ENCODE measurements at regions not wholly inside any gene's neighbourhood (a gene's known extent, or its start where the extent isn't known, plus 50 kb on each side); places are given as distances from the start of the nearest gene placed in this dataset.

DNA sequence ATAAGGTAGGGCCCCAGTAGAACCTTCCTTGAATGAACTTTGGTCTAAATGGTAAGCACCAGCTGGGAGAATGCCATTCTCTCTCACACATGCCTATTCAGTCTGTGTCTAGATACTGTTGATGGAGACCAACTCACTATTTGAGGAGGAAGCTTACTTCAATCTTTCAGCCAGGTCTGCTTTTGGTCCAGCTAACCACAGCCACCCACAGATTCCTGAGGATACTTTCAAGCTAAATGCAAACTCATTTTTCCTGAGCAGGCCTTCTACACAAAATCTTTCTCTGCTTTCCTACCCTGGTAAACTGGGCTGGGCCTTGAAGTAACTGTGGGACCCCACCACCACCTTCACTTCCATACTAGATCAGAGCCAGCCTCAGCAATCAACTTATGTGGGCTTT lies 76.9 kb upstream of the KLF3 start:
- DNase-seq, result no peak

DNA sequence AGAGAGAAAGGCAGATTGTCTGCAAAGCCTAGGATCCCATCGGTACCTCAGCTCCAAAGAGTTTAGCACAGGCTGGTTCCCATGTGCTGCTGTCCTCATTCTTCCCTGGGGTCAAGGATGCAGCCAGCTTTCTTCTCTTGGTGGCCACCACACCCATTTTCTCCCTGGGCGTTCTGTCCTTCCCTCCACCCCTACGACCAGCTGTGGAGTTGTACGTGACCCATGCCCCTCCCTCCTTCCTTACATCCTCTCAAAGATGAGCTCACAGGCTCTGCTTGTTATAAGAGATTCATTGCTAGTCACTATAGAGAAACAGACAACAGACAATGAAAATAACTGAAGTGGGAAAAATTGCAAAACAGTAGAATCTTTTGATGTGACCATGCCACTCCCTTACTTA lies 74.0 kb upstream of the KLF3 start:
- DNase-seq, result no peak

DNA sequence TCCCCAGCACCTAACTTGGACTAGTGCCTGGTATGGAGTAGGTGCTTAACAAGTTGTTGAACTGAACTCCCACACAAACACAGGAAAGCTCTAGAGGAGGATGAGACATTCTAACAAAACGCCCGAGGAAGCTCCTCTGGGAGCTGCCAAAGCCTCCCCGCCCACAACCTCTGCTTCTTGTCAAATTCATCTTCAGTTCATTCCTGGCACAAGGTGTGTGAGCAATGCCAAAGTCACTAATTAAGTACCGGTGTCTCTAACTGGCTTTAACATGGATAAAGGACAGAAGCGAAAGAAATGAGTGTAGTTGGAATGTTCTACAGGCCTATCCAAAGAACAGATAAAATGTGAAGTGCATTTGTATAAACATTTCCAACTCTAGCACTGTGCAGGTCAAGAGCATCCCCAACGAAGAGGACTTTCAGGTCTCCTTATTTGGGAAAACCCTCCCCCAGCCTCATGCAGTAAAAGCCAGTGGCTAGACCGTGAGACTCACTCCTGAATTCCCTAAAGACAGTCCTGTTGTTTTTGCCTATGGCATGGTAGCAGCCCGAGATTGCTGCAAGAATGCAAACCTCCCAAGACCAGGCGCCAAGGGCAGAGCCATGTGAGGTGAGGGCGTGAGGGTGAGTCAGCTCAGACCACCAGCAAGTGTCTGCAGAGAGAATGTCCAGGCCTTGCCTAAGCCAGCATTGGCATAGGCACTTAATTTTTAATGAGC lies 72.2 kb upstream of the KLF3 start:
- peak in 24 of 56 donors; percentile 5 to 81 (median 36) for DNase-seq

DNA sequence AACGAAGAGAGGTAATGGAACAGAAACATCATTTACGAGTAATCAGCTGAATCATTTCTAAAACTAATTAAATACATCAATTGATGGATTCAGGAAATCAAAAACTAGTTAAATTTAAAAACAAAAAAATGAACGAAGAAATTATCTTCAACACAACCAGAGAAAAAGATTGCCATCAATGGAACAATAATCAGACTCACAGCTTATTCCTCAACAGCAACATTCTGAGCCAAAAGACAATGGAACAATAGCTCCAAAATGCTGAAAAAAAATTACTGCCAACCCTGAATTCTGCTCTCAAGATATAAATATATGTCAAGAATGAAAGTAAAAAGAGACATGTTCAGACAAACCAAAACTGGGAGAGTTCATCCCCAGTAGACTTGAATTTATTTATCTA lies 65.5 kb upstream of the KLF3 start:
- DNase-seq, result no peak

DNA sequence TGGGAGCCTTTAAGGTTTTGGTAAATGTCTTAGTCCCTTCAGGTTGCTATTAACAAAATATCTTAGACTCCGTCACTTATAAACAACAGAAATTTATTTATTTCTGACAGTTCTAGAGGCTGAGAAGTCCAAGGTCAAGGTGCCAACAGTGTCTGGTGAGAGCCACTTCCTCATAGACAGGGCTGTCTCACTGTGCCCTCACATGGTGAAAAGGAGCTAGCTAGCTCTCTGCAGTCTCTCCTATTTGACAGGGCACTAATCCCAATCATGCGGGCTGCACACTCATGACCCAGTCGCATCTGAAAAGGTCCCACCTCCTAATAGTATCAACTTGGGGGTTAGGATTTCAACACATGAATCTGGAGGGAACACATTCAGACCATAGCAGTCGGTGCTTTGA lies 63.4 kb upstream of the KLF3 start:
- DNase-seq, result no peak

DNA sequence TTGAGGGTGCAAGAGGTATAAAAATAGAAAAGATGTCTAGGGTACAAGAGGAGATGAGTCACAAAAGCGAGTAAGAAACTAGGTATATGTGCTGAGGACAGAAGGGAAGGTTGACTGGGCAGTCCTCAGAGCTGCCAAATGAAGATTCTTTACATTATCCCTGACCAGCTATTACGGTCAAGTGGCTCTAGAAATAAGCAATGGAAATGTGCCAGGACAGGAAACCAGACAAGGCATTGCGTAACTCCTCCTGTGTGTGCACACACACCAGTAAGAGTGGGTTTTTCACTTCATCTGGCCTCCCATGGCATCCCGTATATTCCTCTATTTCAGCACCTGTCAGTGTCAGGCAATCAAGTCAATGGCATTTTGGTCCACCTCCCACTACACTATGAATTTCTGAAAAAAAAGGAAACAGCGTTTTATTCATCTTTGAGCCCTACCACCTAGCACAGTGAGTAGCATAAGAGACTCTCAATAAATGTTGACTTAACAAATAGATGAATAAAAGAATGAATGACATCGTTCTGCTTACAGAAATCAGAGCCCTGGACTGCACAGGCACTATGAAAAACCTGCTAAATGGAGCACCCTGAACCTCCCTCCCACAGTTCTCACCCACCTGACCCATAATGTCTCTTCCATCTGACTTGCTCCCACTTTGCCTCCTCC lies 62.6 kb upstream of the KLF3 start:
- DNase-seq, result no peak

DNA sequence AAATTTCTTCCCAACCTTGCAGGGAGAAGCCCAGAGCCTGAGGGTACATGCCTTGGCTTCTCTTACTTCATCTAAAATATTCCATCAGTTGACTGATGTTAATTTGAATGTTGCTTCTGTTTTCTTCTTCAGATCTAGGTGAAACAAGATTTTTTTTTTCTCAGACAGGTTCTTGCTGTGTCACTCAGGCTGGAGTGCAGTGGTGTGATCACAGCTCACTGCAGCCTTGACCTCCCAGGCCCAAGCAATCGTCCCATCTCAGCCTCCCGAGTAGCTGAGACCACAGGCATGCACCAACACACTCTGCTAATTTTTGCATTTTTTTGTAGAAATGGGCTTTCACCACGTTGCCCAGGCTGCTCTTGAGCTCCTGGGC lies 62.1 kb upstream of the KLF3 start:
- DNase-seq, result no peak

DNA sequence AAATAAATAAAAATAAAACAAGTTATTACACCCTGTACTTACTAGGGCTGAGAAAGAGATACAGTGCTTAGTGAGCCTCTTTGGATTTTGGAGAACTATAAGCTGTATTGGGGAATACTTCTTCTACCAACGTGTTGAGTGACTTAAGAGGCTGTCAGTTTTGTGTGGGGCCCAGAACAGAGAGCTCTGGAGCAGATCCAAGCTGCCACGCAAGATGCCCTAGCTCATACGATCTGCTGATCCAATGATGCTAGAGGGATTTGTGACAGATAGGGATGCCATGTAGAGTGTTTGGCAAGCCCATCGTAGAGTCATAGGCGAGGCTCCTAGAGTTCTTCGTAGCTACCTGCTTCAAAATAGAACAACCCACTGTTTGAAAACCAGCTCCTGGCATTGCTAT lies 60.3 kb upstream of the KLF3 start:
- no peak for DNase-seq

DNA sequence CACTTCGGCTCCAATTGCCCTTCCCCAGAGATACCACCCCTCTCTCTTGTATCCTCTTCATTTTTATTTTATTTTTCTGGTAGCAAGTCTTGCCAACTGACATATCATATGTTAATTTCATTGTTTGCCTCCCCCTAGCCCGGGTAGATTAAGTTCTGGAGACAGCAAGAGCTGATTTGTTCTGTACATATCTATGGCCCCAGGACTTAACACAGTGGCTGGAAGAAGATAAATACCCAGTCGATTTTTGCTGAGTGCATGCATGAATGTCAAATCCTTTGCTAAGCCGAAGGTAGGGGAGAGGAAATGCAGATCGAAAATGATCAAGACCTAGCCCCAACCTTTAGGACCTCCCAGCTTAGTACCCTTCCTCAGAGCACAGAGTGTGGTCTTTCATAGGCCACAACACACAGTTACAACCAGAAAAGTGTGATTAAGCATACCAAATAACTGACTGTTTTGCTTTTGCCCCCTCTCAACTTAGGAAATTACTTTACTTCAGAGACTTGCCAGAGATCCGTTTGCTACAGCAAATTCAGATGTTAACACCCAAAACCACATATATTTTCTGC lies 58.7 kb upstream of the KLF3 start:
- no peak for DNase-seq

DNA sequence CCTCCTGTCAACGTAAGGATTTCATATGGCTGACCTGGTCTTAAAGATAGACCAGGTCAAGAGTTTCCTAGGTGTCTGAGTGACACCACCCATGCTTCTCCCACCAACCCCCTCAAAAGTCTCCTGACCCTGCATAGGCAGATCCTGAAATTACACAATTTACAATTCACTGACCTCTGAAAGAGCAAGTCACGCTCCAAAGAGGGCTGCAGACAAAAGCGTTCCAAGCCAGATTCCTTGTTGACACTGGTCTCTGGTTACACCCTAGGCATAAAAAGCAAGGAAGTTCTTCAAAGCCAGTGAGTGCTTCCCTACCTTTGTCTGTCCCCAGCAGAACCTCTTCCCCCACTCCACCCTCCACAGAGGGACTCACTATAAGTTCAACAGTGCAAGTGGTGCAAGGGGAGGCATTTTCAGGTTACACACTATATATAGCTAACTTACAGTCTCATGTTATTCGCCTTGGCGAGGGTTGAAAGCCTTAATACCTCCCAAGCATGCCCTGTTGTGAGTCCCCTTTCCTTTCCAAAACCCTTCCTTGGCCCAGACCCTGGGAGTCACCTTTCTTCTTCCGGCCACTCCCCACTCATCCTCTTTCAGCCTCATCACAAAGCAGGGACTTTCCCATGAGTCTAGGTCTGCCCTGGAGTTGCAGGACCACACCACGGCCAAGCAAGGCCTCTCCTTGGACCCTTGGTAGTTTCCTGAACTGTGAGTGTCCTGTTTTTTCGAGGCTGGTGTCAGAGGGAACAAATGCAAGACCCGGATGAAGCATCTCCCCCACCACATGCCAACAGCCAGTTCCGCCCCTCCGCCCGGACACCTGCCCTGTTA lies 58.0 kb upstream of the KLF3 start:
- no peak for DNase-seq

DNA sequence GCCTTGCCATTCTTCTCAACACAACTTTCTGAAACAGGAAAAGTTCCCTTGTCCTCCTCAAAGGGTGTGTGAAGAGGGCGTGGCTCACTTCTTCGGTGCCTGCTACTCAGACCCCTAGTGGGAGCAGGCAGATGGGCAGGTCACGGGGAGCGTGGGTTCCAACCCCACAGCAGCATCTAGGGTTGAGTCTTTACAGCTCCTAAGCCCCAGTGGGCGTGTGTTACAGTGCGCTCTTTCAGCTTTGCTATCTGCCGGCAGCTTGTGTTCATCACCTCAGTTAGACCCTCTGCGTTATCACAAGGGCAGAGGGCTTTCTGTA lies 57.5 kb upstream of the KLF3 start:
- DNase-seq, result peak in 1 of 56 donors; percentile 11

DNA sequence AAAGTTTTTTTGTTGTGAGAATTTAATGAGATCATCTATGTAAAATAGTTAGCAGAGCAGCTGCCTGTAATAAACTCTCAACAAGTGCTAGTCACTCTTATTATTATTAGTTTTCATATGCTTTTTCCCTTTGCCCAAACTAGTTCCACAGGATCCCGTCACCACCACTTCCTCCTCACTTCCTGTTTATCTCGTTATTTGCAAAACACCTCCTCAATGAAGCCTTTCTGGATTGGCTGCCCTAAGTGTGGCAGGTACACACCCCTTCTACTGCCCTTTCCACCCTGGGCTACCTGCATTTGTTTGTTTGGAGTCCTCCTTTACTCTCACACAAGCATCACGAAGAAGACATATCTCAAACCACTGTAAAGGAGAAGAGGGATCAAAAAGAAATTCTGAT lies 54.4 kb upstream of the KLF3 start:
- no peak for DNase-seq

DNA sequence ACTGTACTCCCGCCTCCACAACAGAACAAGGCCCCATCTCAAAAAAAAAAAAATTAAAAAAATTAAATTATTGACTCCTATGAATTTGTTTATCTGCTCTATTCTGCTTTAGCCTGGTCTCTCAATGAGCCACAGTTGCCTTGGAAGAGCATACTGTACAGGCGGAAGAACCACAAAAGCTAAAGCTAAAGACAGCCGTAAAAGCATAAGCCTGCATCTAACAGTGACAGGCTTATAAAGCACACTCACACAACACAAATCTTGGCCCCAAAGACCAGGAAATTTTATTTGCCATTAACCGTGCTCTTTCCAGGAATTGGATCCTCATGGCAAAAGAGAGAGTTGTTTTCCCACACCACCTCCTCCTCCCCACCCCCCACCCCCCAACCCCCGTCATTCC lies 53.5 kb upstream of the KLF3 start:
- DNase-seq, result no peak

DNA sequence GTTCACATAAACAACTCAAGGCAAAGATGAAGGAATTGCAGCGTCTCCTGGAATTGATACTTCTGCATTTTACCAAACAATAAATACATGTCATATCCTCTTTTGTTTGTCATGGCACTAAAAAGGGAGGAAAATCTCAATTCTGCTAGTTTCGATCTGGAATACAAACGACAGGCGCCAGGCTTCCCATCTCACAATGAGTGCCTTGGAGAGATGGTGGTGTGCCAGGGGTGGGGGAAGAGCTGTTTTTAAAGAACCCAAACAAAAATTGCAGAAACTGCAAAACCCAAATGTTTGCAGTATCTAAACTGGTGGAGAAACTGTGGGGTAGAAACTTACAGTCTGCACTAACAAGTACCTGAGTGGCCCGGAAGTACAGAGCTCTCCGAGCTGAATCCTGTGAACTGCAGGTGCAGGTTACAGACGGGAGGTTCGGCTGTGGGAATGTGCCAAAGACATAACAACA lies 53.0 kb upstream of the KLF3 start:
- DNase-seq, result peak in 12 of 56 donors; percentile 4 to 47 (median 12)

DNA sequence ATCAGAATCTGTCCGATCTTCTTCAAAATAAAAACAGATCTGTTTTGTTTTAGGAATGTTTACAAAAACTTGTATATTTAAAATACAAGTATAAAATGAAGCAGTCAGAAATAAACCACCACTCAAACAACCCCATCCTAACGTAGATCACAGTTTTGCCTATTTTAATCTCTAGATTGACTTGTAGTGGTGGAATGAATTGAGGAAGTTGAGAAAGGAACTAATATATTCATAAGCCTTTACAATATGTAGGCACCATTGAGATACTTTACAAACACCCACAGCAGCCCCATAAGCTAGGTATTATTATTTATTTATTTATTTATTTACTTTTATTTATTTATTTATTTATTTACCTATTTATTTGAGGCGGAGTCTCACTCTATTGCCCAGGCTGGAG lies 52.3 kb upstream of the KLF3 start:
- no peak for DNase-seq

DNA sequence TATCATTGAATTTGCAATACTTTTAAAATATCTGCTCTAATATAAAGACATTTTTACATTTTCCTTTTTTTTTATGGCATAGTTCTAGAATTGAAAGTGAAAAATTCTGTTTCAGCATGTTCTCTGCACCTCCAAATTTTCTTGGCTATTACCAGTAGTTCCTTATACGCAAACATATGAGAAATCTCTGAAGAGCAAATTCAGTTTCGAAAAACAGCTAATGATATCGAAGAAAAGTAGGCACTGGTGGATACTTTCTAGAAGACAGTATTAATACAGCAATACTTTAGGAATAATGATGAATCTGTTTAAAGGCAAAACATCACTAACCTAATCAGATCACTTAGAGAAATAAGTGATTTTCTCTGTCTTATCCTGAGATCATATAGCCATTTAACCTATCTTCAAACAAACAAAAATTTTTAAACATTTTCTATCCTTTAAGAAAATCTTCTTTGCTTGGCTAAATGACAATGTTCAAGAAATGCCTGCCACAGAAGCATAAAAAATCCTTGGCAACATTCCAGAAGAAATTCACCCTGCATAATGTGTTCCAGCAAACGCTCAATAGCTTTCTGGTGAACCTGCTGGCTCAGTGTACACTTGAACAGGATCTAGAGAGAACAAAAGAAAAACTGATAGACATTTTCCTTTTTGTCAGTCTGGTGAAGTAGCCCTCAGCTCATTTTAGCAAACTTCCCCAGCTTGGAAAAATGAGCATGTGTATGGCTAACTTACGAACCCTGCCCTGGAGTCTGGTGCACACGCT lies 51.2 kb upstream of the KLF3 start:
- peak in 2 of 56 donors; percentile 5 to 10 for DNase-seq

Measured in nucleus accumbens (tissue), 56 donors.